ENCODE measurements at regions not wholly inside any gene's neighbourhood (a gene's known extent, or its start where the extent isn't known, plus 50 kb on each side); places are given as distances from the start of the nearest gene placed in this dataset.
"Not testable (repeated sequence)": the region's sequence is repeated elsewhere in the genome, so short reads cannot be mapped to it uniquely, and the experiment has no call there.

DNA sequence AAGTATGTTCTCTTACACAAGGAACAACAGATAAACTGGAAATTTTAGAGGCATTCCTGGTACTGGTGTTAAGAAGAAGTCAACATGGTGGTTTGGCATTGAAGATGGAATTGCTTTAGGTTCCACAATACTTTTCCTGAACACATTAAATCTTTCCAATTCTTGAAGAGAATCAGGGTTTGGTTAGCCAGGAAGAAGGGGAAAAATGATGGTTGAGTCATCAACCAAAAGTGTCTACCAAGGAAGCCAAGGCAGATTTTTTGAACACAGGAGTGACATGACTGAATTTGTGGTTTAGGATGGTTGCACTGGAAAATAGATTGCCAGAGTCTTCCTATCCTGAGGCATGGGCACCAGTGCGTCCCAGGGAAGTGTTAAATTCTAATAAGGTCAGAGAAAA lies 433.4 kb downstream of the TMEM38B start:
- ATAC-seq (no peak), DNase-seq (no peak)
- no peak overlapping the region for H3K4me3 Mint-ChIP-seq
- no peaks in the 10 kb centered on the region for H3K4me1 Mint-ChIP-seq (ENCODE audit: low read depth)
- peaks cover 20% of the 10 kb centered on the region for H3K9me3 Mint-ChIP-seq
- H3K27me3 Mint-ChIP-seq (ENCODE audit: low read depth): no peaks in the 10 kb centered on the region
- H3K36me3 Mint-ChIP-seq (ENCODE audit: insufficient read depth): no peaks in the 10 kb centered on the region

DNA sequence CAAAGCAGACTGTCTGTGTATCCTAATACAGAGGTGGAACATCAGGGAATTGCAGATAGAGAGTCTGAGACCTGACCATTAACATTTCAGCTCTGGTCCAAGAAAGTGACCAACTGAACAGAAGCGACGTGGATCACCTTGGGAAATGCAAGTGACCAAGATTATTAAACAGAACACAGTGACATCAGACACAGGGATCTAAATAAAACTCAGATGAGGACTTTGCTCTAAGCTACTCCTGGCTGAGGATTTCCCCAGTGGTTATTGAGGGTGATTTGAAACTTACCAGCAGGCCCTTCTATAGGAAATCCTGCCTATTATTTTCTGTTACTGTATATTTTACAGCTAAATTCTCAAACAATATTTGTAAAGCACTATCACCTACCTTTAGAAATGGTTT lies 436.0 kb downstream of the TMEM38B start:
- DNase-seq (no peak), ATAC-seq (no peak)
- Mint-ChIP-seq H3K9me3 (peaks cover 7% of the 10 kb centered on the region), H3K4me1 (ENCODE audit: low read depth) (no peaks in the 10 kb centered on the region), H3K36me3 (ENCODE audit: insufficient read depth) (no peaks in the 10 kb centered on the region), H3K27me3 (ENCODE audit: low read depth) (no peaks in the 10 kb centered on the region), H3K4me3 (no peak overlapping the region)

DNA sequence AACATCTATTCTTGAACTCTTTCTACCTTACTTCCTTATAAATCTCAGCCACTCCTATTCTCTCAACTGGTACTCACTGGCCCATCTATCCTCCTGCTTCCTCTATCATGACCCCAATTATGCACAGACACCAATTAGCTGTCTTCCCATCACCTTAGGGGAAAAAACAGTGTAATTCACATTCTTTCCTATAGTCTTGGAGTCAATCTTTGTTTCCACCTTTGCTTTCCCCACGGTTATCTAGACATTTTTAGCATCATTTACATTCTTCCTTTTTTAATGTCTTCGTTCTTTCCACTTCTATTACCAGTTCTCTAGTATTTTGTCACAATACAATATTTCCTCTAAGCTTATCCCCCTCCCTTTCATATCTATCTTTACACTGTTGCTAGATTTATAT lies 449.4 kb downstream of the TMEM38B start:
- ATAC-seq: no peak
- DNase-seq: no peak
- H3K4me3 Mint-ChIP-seq: no peak overlapping the region
- no peaks in the 10 kb centered on the region for H3K4me1 Mint-ChIP-seq (ENCODE audit: low read depth)
- no peaks in the 10 kb centered on the region for H3K36me3 Mint-ChIP-seq (ENCODE audit: insufficient read depth)
- H3K9me3 Mint-ChIP-seq: peaks cover 21% of the 10 kb centered on the region
- H3K27me3 Mint-ChIP-seq (ENCODE audit: low read depth): no peaks in the 10 kb centered on the region

DNA sequence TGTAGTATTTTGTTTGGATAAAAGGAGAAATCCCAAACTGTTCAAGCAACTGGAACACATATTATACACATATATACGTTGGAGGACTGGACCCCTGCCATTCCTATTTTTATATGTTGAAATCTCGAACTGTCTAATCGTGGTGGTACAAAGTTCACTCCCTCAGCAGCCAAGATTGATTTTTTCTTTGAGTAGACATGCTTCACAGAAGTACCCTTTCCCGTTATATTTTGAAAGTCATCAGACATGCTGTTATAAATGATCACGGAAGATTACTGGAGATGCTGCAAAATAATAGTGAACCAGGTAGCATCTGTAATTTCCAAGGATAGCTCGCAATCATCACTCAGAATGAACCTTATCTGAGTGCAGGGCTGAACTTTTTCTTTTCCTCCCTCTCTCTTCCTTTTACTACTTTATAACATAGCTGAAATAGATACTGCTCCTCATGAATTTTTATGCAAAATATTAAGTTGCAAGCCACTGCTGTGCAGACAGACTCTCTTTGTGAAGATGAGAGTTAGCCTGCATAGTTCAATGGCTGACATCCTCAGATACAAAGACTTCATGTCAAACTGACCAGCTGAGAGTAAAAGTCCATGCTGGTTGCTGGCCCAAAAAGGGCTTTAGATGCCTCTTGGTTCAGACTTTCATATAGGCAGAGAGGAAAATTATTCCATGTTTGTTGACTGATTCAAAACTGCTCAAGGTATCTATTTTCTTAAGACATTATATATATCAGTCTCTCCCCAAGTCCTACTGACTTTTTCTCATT lies 451.9 kb downstream of the TMEM38B start:
- Mint-ChIP-seq H3K27me3 (ENCODE audit: low read depth) (no peaks in the 10 kb centered on the region), H3K9me3 (peaks cover 21% of the 10 kb centered on the region), H3K36me3 (ENCODE audit: insufficient read depth) (no peaks in the 10 kb centered on the region), H3K4me1 (ENCODE audit: low read depth) (no peaks in the 10 kb centered on the region), H3K4me3 (no peak overlapping the region)
- DNase-seq (no peak), ATAC-seq (no peak)

DNA sequence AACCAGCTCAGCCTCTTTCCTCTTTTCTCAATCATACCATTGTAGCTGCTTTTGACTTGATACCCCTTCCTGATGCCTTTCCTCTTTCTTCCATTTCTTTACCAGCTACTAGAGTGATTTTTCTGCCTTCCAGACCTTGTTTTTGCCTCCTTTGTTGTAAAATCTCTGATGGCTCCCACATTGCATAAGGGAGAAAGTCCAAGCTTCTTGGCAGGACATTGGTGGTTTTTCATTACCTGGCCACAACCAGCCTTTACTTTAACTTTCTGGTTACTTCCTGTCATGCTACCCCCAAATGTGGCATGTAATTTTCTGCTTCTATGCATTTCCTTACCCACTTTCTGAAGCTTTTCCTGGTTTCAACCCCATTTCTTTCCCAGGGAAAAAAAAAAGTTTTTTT lies 452.5 kb downstream of the TMEM38B start:
- ATAC-seq (no peak), DNase-seq (no peak)
- Mint-ChIP-seq H3K9me3 (peaks cover 20% of the 10 kb centered on the region), H3K27me3 (ENCODE audit: low read depth) (no peaks in the 10 kb centered on the region), H3K4me3 (no peak overlapping the region), H3K4me1 (ENCODE audit: low read depth) (no peaks in the 10 kb centered on the region), H3K36me3 (ENCODE audit: insufficient read depth) (no peaks in the 10 kb centered on the region)

DNA sequence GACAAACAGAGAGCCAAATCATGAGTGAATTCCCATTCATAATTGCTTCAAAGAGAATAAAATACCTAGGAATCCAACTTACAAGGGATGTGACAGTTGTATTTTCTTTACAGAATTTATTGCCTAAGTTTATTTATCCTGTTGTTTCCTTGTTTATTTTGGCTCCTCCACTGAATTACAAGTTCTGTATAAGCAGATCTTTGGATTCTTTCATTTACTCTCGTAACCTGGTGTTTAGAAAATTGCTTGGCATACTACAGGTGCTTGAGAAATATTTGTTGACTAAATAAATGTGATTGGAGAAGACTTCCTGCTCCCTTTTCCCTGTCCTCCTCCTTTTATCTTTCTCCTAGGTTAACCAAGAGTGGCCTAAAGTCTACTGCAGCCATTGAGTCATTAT lies 455.6 kb downstream of the TMEM38B start:
- H3K36me3 Mint-ChIP-seq (ENCODE audit: insufficient read depth): no peaks in the 10 kb centered on the region
- H3K4me3 Mint-ChIP-seq: no peak overlapping the region
- H3K27me3 Mint-ChIP-seq (ENCODE audit: low read depth): no peaks in the 10 kb centered on the region
- no peak for ATAC-seq
- H3K9me3 Mint-ChIP-seq: peaks cover 9% of the 10 kb centered on the region
- H3K4me1 Mint-ChIP-seq (ENCODE audit: low read depth): no peaks in the 10 kb centered on the region
- DNase-seq: no peak

DNA sequence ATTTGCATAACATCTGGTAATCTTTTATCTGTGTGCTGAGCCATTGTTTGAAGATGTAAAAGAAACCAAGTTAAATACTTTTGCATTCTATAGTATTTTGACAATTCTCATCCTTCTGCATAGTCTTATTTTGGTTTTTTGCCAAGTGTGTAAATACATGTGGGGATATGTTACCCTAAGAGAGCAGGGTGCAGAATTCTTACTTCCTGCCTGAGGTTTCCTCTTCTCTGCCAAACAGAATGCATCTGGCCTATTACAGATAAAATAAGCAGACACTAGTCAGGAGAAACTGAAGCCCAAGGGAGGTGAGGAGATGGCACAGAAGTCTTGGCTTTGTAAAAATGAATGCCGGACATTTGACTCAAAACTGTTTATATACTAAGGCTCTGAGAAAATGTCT lies 462.1 kb downstream of the TMEM38B start:
- ATAC-seq (no peak), DNase-seq (no peak)
- H3K4me1 Mint-ChIP-seq (ENCODE audit: low read depth): no peaks in the 10 kb centered on the region

DNA sequence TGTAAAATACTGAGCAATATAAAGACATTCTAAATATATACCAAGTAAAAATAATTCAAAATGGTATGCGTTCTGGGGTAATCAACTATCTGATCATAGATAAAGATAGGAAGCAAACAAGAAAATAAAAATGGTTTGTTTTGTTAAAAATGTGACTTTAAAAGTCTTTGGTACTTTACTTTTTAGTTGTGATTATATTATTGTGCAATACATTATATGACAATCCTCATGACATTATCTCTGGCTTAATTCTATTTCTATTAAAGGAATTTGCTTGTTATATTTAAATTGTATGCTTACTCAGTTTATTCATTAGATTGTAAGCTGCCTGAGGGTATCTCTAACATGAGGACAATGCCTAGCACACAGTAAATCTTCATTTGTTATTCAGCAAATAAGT lies 477.9 kb downstream of the TMEM38B start:
- DNase-seq: no peak
- Mint-ChIP-seq H3K4me3 (no peak overlapping the region), H3K27me3 (ENCODE audit: low read depth) (no peaks in the 10 kb centered on the region), H3K4me1 (ENCODE audit: low read depth) (no peaks in the 10 kb centered on the region), H3K9me3 (peaks cover 3% of the 10 kb centered on the region), H3K36me3 (ENCODE audit: insufficient read depth) (no peaks in the 10 kb centered on the region)
- no peak for ATAC-seq

More for the DNA sequence above, 462.1 kb downstream of the TMEM38B start:
- Mint-ChIP-seq H3K36me3 (ENCODE audit: insufficient read depth) (no peaks in the 10 kb centered on the region), H3K9me3 (peaks cover 8% of the 10 kb centered on the region), H3K4me3 (no peak overlapping the region), H3K27me3 (ENCODE audit: low read depth) (no peaks in the 10 kb centered on the region)

DNA sequence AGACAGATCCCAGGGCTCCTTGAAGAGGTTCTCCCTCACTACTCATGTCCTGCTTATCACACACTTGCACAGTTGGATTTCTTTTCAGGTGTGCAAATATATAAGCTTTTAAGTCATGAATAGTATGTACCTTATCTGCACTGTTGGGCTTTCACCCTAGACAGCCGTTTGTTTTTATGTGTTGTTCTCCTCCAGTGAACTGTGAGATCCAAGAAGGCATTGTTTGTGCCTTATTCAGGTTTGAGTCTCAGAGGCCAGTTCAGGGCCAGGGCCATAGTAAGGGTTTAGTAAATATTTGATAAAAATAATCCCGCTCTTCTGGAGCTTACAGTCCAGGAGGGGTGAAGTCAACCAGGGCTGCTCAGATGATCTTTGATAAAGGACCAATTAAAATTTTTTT lies 480.0 kb downstream of the TMEM38B start:
- no peak for ATAC-seq
- Mint-ChIP-seq H3K27me3 (ENCODE audit: low read depth) (no peaks in the 10 kb centered on the region), H3K4me3 (no peak overlapping the region), H3K9me3 (peaks cover 3% of the 10 kb centered on the region), H3K36me3 (ENCODE audit: insufficient read depth) (no peaks in the 10 kb centered on the region), H3K4me1 (ENCODE audit: low read depth) (no peaks in the 10 kb centered on the region)
- no peak for DNase-seq

DNA sequence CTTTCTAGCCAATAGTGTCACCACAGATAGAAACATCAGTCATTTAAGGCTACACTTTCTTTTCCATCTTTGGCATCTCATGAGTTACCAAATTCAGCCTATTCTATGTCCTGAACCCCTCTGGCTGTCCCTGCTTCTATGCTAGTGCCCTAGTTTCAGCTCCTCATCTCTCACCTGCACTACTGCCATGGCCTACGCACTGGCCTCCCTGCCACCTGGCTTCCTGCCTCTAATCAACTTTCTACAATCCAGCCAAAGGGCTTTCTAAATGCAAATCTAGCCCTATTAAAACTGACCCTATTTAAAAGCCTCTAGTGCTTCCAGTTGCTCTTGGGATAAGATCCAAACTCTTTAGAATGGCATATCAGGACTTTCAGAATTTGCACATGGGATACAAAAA lies 482.9 kb downstream of the TMEM38B start:
- Mint-ChIP-seq H3K27me3 (ENCODE audit: low read depth) (no peaks in the 10 kb centered on the region), H3K9me3 (peaks cover 8% of the 10 kb centered on the region), H3K4me1 (ENCODE audit: low read depth) (no peaks in the 10 kb centered on the region), H3K4me3 (no peak overlapping the region), H3K36me3 (ENCODE audit: insufficient read depth) (no peaks in the 10 kb centered on the region)
- ATAC-seq (no peak), DNase-seq (no peak)

DNA sequence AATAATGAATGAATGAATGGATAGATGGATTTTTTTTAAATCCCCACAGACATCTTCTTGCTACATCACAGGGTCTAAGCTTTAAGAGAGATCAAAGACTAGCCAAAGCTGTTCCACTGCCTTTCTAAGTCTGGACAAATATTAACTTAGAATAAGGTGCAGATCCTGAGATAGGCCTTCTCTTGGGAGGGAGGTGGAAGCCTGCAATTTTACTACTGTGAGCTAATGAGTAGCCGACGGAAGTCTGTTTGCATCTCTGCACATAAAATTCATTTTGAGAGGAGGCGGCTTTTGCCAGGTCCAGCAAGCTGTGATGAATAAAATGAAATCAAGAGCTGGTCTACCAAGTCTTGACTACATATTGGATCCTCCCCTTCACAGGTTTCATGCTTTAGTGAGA lies 484.9 kb downstream of the TMEM38B start:
- peaks cover 8% of the 10 kb centered on the region for H3K9me3 Mint-ChIP-seq
- ATAC-seq (no peak), DNase-seq (no peak)
- no peak overlapping the region for H3K4me3 Mint-ChIP-seq
- no peaks in the 10 kb centered on the region for H3K36me3 Mint-ChIP-seq (ENCODE audit: insufficient read depth)
- H3K27me3 Mint-ChIP-seq (ENCODE audit: low read depth): no peaks in the 10 kb centered on the region
- H3K4me1 Mint-ChIP-seq (ENCODE audit: low read depth): no peaks in the 10 kb centered on the region

DNA sequence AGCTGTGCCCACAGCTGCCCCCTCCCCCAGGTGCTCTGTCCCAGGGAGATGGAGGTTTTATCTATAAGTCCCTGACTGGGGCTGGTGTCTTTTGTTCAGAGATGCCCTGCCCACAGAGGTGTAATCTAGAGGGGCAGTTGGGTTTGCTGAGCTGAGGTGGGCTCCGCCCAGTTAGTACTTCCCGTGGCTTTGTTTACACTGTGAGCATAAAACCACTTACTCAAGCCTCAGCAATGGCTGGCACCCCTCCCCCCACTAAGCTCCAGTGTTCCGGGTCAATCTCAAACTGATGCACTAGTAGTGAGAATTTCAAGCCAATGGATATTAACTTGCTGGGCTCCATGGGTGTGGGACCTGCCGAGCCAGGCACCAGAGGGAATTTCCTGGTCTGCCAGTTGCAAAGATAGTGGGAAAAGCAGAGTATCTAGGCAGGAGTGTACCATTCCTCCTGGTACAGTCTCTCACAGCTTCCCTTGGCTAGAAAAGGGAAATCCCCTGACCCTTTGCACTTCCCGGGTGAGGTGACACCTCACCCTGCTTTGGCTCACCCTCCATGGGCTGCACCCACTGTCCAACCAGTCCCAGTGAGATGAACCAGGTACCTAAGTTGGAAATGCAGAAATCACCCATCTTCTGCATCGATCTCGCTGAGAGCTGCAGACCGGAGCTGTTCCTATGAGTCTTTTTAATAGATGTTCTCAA lies 509.6 kb downstream of the TMEM38B start:
- H3K36me3 Mint-ChIP-seq (ENCODE audit: insufficient read depth); ATAC-seq; H3K4me3 Mint-ChIP-seq; H3K27me3 Mint-ChIP-seq (ENCODE audit: low read depth); DNase-seq; H3K4me1 Mint-ChIP-seq (ENCODE audit: low read depth): not testable (repeated sequence)
- H3K9me3 Mint-ChIP-seq: peaks cover 27% of the 10 kb centered on the region

DNA sequence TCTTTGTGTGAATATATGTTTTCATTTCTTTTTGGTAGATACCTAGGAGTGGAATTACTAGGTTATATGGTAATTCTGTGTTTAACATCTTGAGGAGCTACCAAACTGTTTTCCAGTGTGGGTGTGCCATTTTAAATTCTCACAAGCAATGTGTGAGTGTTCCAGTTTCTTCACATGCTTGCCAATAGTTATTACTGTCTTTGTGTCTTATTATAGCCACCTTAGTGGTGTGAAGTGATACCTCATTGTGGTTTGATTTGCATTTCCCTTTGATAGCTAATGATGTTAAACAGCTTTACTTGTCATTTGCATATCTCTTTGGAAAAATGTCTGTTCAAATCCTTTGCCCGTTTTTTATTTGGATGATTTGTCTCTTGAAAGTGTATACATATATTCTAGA lies 513.0 kb downstream of the TMEM38B start:
- no peak for ATAC-seq
- no peak overlapping the region for H3K4me3 Mint-ChIP-seq

DNA sequence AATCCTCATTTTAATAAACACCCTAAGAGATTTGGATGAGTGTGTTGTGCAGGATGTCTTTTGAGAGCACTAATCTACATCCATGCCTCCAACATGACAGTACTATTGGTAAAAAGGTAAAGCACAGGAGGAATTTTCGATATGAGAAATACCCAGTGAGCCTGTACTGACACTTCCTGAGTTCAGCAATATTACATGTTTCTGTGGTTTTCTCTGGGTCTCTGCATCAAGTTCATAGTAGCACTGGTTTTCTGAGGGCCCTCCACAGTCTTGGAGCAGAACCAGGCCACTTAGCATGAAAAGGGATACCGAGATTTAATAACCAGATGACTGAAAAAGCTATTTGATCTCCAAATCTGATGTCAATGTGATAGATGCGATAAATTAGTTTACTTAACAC lies 524.1 kb downstream of the TMEM38B start:
- ATAC-seq (no peak), DNase-seq (no peak)
- Mint-ChIP-seq H3K4me1 (ENCODE audit: low read depth) (no peaks in the 10 kb centered on the region), H3K4me3 (no peak overlapping the region), H3K9me3 (peaks cover 18% of the 10 kb centered on the region), H3K36me3 (ENCODE audit: insufficient read depth) (no peaks in the 10 kb centered on the region), H3K27me3 (ENCODE audit: low read depth) (no peaks in the 10 kb centered on the region)

More for the DNA sequence above, 513.0 kb downstream of the TMEM38B start:
- Mint-ChIP-seq H3K36me3 (ENCODE audit: insufficient read depth) (no peaks in the 10 kb centered on the region), H3K27me3 (ENCODE audit: low read depth) (no peaks in the 10 kb centered on the region), H3K9me3 (peaks cover 26% of the 10 kb centered on the region), H3K4me1 (ENCODE audit: low read depth) (no peaks in the 10 kb centered on the region)
- no peak for DNase-seq

DNA sequence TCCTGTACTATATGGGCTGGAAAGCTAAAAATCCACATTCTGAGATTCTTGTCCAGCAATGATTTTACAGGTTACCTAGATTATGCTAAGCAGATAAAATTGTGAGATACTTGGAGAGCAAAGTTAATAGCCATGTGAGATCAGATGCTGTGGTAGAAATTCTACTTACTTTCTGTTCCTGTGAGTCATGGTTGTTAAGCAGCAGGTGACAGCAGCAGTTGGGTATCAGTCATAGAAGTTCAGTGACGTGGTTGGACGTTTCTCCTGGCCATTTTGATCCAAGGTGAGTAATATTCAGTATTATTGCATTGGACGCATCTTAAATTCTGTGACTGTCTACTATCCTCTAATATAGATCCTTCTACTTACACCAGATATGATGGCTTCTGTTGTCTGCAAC lies 524.5 kb downstream of the TMEM38B start:
- Mint-ChIP-seq H3K36me3 (ENCODE audit: insufficient read depth) (no peaks in the 10 kb centered on the region), H3K9me3 (peaks cover 17% of the 10 kb centered on the region), H3K4me1 (ENCODE audit: low read depth) (no peaks in the 10 kb centered on the region), H3K4me3 (no peak overlapping the region), H3K27me3 (ENCODE audit: low read depth) (no peaks in the 10 kb centered on the region)
- ATAC-seq (no peak), DNase-seq (no peak)
